ENCODE measurements at regions not wholly inside any gene's neighbourhood (a gene's known extent, or its start where the extent isn't known, plus 50 kb on each side); places are given as distances from the start of the nearest gene placed in this dataset.

- TF ChIP-seq CTCF (IDR thresholded peaks at IDR 0.05; ENCODE audit: insufficient read depth, low read length, poor library complexity, severe bottlenecking) (no peak), EZH2phosphoT487 (conservative IDR thresholded peaks at IDR 0.05; ENCODE audit: low read length) (no peak)
Observed at GRCh38 chr4:83921124-83921523, 385.2 kb downstream of the GPAT3 start.

Data from SU-DHL-6 (cell line).